ENCODE measurements at regions not wholly inside any gene's neighbourhood (a gene's known extent, or its start where the extent isn't known, plus 50 kb on each side); places are given as distances from the start of the nearest gene placed in this dataset.
A peak's percentile ranks its signal among the peaks of the same experiment; 100 is the strongest.

GRCh38 chr2:41116106-41116797 lies 664.4 kb upstream of the SLC8A1 start:
- H3K27me3 ChIP-seq (ENCODE audit: control insufficient read depth, insufficient read depth, low read length), result no peaks in the 10 kb centered on the region
- H3K4me3 ChIP-seq (ENCODE audit: low read length), result no peak overlapping the region
- no peaks in the 10 kb centered on the region for H3K9me3 ChIP-seq (replicated peaks; ENCODE audit: control insufficient read depth, low read depth, low read length)
- H3K27ac ChIP-seq (ENCODE audit: low read length), result no peak overlapping the region
- WGBS (ENCODE audit: insufficient coverage), result no CpG with 5 or more reads among the region's 8 CpGs
- no peaks in the 10 kb centered on the region for H3K4me1 ChIP-seq (ENCODE audit: control insufficient read depth, insufficient read depth, low read length)
- no peak for DNase-seq
- no peaks in the 10 kb centered on the region for H3K36me3 ChIP-seq (ENCODE audit: control insufficient read depth, insufficient read depth, low read length)

GRCh38 chr2:41119489-41119888 lies 667.6 kb upstream of the SLC8A1 start:
- no peak for DNase-seq
- no CpG with 5 or more reads among the region's 4 CpGs for WGBS (ENCODE audit: insufficient coverage)
- no peaks in the 10 kb centered on the region for H3K4me1 ChIP-seq (ENCODE audit: control insufficient read depth, insufficient read depth, low read length)
- no peaks in the 10 kb centered on the region for H3K36me3 ChIP-seq (ENCODE audit: control insufficient read depth, insufficient read depth, low read length)
- no peak overlapping the region for H3K27ac ChIP-seq (ENCODE audit: low read length)
- no peaks in the 10 kb centered on the region for H3K27me3 ChIP-seq (ENCODE audit: control insufficient read depth, insufficient read depth, low read length)
- no peaks in the 10 kb centered on the region for H3K9me3 ChIP-seq (replicated peaks; ENCODE audit: control insufficient read depth, low read depth, low read length)
- no peak overlapping the region for H3K4me3 ChIP-seq (ENCODE audit: low read length)

- Histone ChIP-seq H3K9me3 (replicated peaks; ENCODE audit: control insufficient read depth, low read depth, low read length) (no peaks in the 10 kb centered on the region), H3K27me3 (ENCODE audit: control insufficient read depth, insufficient read depth, low read length) (no peaks in the 10 kb centered on the region), H3K4me3 (ENCODE audit: low read length) (no peak overlapping the region), H3K36me3 (ENCODE audit: control insufficient read depth, insufficient read depth, low read length) (no peaks in the 10 kb centered on the region), H3K27ac (ENCODE audit: low read length) (no peak overlapping the region), H3K4me1 (ENCODE audit: control insufficient read depth, insufficient read depth, low read length) (peaks cover 3% of the 10 kb centered on the region)
- DNase-seq, result peak; percentile 53
- 38% methylated on average over 1 of the region's 1 CpG for WGBS (ENCODE audit: insufficient coverage)
Measured at GRCh38 chr2:41123341-41123740, 671.5 kb upstream of the SLC8A1 start.

GRCh38 chr2:41127351-41127750 lies 675.5 kb upstream of the SLC8A1 start:
- peak; percentile 36 for DNase-seq
- Histone ChIP-seq H3K27me3 (ENCODE audit: control insufficient read depth, insufficient read depth, low read length) (no peaks in the 10 kb centered on the region), H3K27ac (ENCODE audit: low read length) (no peak overlapping the region), H3K4me3 (ENCODE audit: low read length) (no peak overlapping the region), H3K4me1 (ENCODE audit: control insufficient read depth, insufficient read depth, low read length) (peaks cover 3% of the 10 kb centered on the region), H3K36me3 (ENCODE audit: control insufficient read depth, insufficient read depth, low read length) (no peaks in the 10 kb centered on the region), H3K9me3 (replicated peaks; ENCODE audit: control insufficient read depth, low read depth, low read length) (no peaks in the 10 kb centered on the region)
- no CpG with 5 or more reads among the region's 3 CpGs for WGBS (ENCODE audit: insufficient coverage)

GRCh38 chr2:41129988-41130387 lies 678.1 kb upstream of the SLC8A1 start:
- Histone ChIP-seq H3K27me3 (ENCODE audit: control insufficient read depth, insufficient read depth, low read length) (no peaks in the 10 kb centered on the region), H3K4me1 (ENCODE audit: control insufficient read depth, insufficient read depth, low read length) (peaks cover 3% of the 10 kb centered on the region), H3K27ac (ENCODE audit: low read length) (no peak overlapping the region), H3K4me3 (ENCODE audit: low read length) (no peak overlapping the region), H3K36me3 (ENCODE audit: control insufficient read depth, insufficient read depth, low read length) (no peaks in the 10 kb centered on the region), H3K9me3 (replicated peaks; ENCODE audit: control insufficient read depth, low read depth, low read length) (no peaks in the 10 kb centered on the region)
- no peak for DNase-seq
- WGBS (ENCODE audit: insufficient coverage), result 35% methylated on average over 2 of the region's 3 CpGs

- no peak overlapping the region for H3K4me3 ChIP-seq (ENCODE audit: low read length)
- no CpG with 5 or more reads among the region's 1 CpG for WGBS (ENCODE audit: insufficient coverage)
- no peak overlapping the region for H3K27ac ChIP-seq (ENCODE audit: low read length)
- no peaks in the 10 kb centered on the region for H3K4me1 ChIP-seq (ENCODE audit: control insufficient read depth, insufficient read depth, low read length)
- no peak for DNase-seq
- H3K36me3 ChIP-seq (ENCODE audit: control insufficient read depth, insufficient read depth, low read length), result no peaks in the 10 kb centered on the region
- no peaks in the 10 kb centered on the region for H3K27me3 ChIP-seq (ENCODE audit: control insufficient read depth, insufficient read depth, low read length)
- H3K9me3 ChIP-seq (replicated peaks; ENCODE audit: control insufficient read depth, low read depth, low read length), result no peaks in the 10 kb centered on the region
Measured at GRCh38 chr2:41137031-41137430, 685.1 kb upstream of the SLC8A1 start.

- H3K4me1 ChIP-seq (ENCODE audit: control insufficient read depth, insufficient read depth, low read length), result no peaks in the 10 kb centered on the region
- no peaks in the 10 kb centered on the region for H3K9me3 ChIP-seq (replicated peaks; ENCODE audit: control insufficient read depth, low read depth, low read length)
- no peak for DNase-seq
- no peak overlapping the region for H3K27ac ChIP-seq (ENCODE audit: low read length)
- H3K36me3 ChIP-seq (ENCODE audit: control insufficient read depth, insufficient read depth, low read length), result no peaks in the 10 kb centered on the region
- no CpG with 5 or more reads among the region's 5 CpGs for WGBS (ENCODE audit: insufficient coverage)
- H3K4me3 ChIP-seq (ENCODE audit: low read length), result no peak overlapping the region
- H3K27me3 ChIP-seq (ENCODE audit: control insufficient read depth, insufficient read depth, low read length), result no peaks in the 10 kb centered on the region
Measured at GRCh38 chr2:41141146-41141791, 689.4 kb upstream of the SLC8A1 start.

- Histone ChIP-seq H3K4me1 (ENCODE audit: control insufficient read depth, insufficient read depth, low read length) (no peaks in the 10 kb centered on the region), H3K4me3 (ENCODE audit: low read length) (no peak overlapping the region), H3K27ac (ENCODE audit: low read length) (no peak overlapping the region), H3K9me3 (replicated peaks; ENCODE audit: control insufficient read depth, low read depth, low read length) (no peaks in the 10 kb centered on the region), H3K27me3 (ENCODE audit: control insufficient read depth, insufficient read depth, low read length) (no peaks in the 10 kb centered on the region), H3K36me3 (ENCODE audit: control insufficient read depth, insufficient read depth, low read length) (no peaks in the 10 kb centered on the region)
- WGBS (ENCODE audit: insufficient coverage), result 75% methylated on average over 1 of the region's 1 CpG
- DNase-seq, result no peak
Measured at GRCh38 chr2:41142478-41142877, 690.6 kb upstream of the SLC8A1 start.

GRCh38 chr2:41145066-41145465 lies 693.2 kb upstream of the SLC8A1 start:
- DNase-seq, result no peak
- Histone ChIP-seq H3K9me3 (replicated peaks; ENCODE audit: control insufficient read depth, low read depth, low read length) (no peaks in the 10 kb centered on the region), H3K4me1 (ENCODE audit: control insufficient read depth, insufficient read depth, low read length) (no peaks in the 10 kb centered on the region), H3K4me3 (ENCODE audit: low read length) (no peak overlapping the region), H3K27ac (ENCODE audit: low read length) (no peak overlapping the region), H3K27me3 (ENCODE audit: control insufficient read depth, insufficient read depth, low read length) (no peaks in the 10 kb centered on the region), H3K36me3 (ENCODE audit: control insufficient read depth, insufficient read depth, low read length) (no peaks in the 10 kb centered on the region)
- WGBS (ENCODE audit: insufficient coverage), result no CpG with 5 or more reads among the region's 1 CpG

- no peaks in the 10 kb centered on the region for H3K9me3 ChIP-seq (replicated peaks; ENCODE audit: control insufficient read depth, low read depth, low read length)
- no peaks in the 10 kb centered on the region for H3K36me3 ChIP-seq (ENCODE audit: control insufficient read depth, insufficient read depth, low read length)
- WGBS (ENCODE audit: insufficient coverage), result no CpG with 5 or more reads among the region's 1 CpG
- no peak for DNase-seq
- H3K27ac ChIP-seq (ENCODE audit: low read length), result no peak overlapping the region
- no peak overlapping the region for H3K4me3 ChIP-seq (ENCODE audit: low read length)
- H3K27me3 ChIP-seq (ENCODE audit: control insufficient read depth, insufficient read depth, low read length), result no peaks in the 10 kb centered on the region
- H3K4me1 ChIP-seq (ENCODE audit: control insufficient read depth, insufficient read depth, low read length), result no peaks in the 10 kb centered on the region
Measured at GRCh38 chr2:41149054-41149453, 697.2 kb upstream of the SLC8A1 start.

Data from muscle of leg (tissue), 3 donors.